ENCODE measurements at regions not wholly inside any gene's neighbourhood (a gene's known extent, or its start where the extent isn't known, plus 50 kb on each side); places are given as distances from the start of the nearest gene placed in this dataset.

DNA sequence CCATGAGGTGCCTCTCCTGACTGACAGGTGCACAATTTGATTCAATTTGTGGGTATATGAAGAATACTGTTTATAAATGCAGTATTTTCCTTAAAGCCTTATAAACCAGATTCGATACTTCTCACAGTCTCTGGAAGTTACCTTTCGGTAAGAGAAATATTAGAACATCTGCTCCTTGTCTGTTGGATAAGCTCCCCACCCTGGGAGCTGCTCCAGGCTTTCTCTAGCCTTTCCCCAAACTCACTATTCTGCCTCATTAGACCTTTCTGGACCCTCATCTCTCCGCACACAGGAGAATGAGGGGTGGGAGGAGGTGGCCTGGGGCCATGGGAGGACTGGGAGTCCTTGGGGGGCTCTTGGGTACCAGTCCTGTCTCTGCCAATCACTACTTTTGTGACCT is 59.8 kb upstream of the TBC1D21 start:
- H3K4me3 ChIP-seq (ENCODE audit: low read depth, low read length), result no peak overlapping the region
- no peak for DNase-seq (ENCODE audit: low read depth)
- TF ChIP-seq, protein P1, sequence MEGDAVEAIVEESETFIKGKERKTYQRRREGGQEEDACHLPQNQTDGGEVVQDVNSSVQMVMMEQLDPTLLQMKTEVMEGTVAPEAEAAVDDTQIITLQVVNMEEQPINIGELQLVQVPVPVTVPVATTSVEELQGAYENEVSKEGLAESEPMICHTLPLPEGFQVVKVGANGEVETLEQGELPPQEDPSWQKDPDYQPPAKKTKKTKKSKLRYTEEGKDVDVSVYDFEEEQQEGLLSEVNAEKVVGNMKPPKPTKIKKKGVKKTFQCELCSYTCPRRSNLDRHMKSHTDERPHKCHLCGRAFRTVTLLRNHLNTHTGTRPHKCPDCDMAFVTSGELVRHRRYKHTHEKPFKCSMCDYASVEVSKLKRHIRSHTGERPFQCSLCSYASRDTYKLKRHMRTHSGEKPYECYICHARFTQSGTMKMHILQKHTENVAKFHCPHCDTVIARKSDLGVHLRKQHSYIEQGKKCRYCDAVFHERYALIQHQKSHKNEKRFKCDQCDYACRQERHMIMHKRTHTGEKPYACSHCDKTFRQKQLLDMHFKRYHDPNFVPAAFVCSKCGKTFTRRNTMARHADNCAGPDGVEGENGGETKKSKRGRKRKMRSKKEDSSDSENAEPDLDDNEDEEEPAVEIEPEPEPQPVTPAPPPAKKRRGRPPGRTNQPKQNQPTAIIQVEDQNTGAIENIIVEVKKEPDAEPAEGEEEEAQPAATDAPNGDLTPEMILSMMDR (IDR thresholded peaks at IDR 0.05; ENCODE audit: insufficient read depth, low read length), result no peak

DNA sequence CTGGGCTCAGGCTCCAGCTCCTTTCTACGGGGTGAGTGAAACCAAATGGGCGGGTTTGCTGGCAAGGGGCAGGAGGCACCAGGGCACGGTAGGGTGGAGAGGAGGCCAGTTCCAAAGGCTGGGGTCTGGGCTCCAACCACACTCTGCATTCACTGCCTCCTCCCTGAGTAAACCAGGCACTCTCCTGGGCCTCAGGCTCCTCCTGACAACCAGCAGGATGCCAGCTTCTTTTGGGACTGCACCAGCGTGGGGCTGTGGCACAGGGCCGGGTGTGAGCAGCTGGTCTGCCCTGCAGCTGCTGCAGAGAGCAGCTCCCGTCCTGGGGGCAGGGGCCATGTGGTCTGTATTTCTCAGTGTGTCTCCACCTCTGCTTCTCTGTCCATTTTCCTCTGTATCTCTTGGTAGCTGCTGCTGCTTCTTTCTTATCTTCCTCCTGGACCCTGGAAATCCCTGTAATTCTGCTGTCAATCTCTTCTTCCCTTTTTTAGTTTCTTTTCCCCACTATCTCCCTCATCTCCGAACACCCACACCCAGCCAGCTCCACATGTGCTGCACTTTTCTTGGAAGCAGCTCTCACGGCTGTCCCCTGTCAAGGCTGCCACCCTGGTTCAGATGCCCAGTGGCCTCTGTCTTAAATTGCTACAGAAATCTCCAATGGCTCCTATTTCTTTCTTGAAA is 54.9 kb upstream of the TBC1D21 start:
- TF ChIP-seq, protein P1 (IDR thresholded peaks at IDR 0.05; ENCODE audit: insufficient read depth, low read length), result no peak
- DNase-seq (ENCODE audit: low read depth), result no peak

DNA sequence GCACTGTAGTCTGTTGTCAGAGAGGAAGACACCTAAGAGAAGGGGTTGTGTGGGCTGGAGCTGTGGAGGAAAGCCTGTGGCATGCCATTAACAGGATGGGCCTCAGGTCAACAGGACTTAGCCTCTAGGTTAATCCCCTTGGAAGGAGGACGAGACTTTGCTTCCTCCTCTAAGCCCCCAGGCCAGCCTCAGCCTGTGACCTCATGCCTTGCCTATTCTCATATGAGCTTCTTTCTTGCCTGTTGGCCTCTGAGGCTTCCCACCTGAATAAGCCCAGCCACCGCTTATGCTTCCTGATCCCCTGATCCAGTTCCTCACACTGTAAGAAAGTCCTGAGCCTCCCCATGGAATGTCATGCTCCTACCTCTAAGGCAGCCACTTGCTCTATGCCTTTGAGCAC is 52.2 kb upstream of the TBC1D21 start:
- H3K4me3 ChIP-seq (ENCODE audit: low read depth, low read length), result no peak overlapping the region
- TF ChIP-seq, protein P1 (IDR thresholded peaks at IDR 0.05; ENCODE audit: insufficient read depth, low read length), result no peak
- DNase-seq (ENCODE audit: low read depth), result no peak

More for the DNA sequence above, 54.9 kb upstream of the TBC1D21 start:
- no peak overlapping the region for H3K4me3 ChIP-seq (ENCODE audit: low read depth, low read length)

DNA sequence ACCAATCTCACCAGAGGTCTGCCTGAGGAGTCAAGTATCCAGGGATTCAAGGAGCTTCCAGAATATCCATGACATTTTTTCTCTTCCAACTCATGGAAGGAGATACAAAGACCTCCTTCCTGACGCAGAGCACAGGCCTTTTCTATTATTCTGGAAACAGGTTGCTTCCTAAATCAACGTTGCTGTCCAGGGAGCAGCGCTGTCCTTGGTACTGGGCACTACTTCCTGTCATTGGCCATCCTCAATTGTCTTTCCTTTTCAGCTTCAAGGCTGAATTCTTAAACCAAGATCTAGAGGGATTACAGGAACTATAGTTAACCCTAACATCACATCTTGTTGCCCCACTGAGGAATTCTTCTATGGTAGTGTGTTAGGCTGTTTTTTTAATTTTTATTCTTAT is 50.4 kb upstream of the TBC1D21 start:
- H3K4me3 ChIP-seq (ENCODE audit: low read depth, low read length), result no peak overlapping the region
- TF ChIP-seq, protein P1 (IDR thresholded peaks at IDR 0.05; ENCODE audit: insufficient read depth, low read length), result no peak
- DNase-seq (ENCODE audit: low read depth), result peak; percentile 46

Data from fibroblast of the aortic adventitia (primary cell).